HEK293 (cell line): ENCODE measurements at regions not wholly inside any gene's neighbourhood (a gene's known extent, or its start where the extent isn't known, plus 50 kb on each side); places are given as distances from the start of the nearest gene placed in this dataset.

ENCODE experiments used
- CTCF ChIA-PET: fragments of 350-600 bp; formaldehyde crosslinking; extraction: SDS; loops from one replicate; lab custom pipeline; 2021; ENCODE audit warnings: antibody characterized with exemption; lab: Yijun Ruan, JAX
- POLR2A ChIA-PET: fragments of 300-600 bp; formaldehyde crosslinking; extraction: SDS; loops from one replicate; lab custom pipeline; 2020; ENCODE audit warnings: antibody characterized with exemption, inconsistent platforms; lab: Yijun Ruan, JAX
- H3K27ac ChIP-seq: fragments of 200-500 bp; sonication (Bioruptor generic); 2 replicates; pipeline ENCODE4 v1.5.1; 2014; ENCODE audit warnings: low read depth, low read length, control low read depth, inconsistent platforms; ENCODE audit errors: extremely low read depth
- H3K36me3 ChIP-seq, 2 experiments: fragments of 200-500 bp in 1 of 2; sonication (Bioruptor generic) in 1 of 2; 1 replicate in 1 of 2; 2 replicates in 1 of 2; pipeline ENCODE4 v1.5.1; 2014 to 2017; ENCODE audit warnings: inconsistent platforms in 2 of 2, low read length in 2 of 2; ENCODE audit not compliant: control insufficient read depth in 2 of 2, insufficient read depth in 1 of 2
- H3K4me1 ChIP-seq: fragments of 200-500 bp; sonication (Bioruptor generic); 2 replicates; pipeline ENCODE4 v1.5.1; 2014; ENCODE audit warnings: mild to moderate bottlenecking, low read length, inconsistent platforms; ENCODE audit not compliant: control insufficient read depth, insufficient read depth
- H3K4me3 ChIP-seq: 2 replicates; pipeline ENCODE4 v1.5.1; 2011; ENCODE audit warnings: low read depth, mild to moderate bottlenecking, control low read depth, low read length, moderate library complexity
- H3K9me3 ChIP-seq: fragments of 200-500 bp; sonication (Bioruptor generic); 2 replicates; pipeline ENCODE4 v1.5.1; 2014; ENCODE audit warnings: low read depth, low read length, inconsistent platforms; ENCODE audit not compliant: control insufficient read depth, insufficient read depth
- HOXA7 ChIP-seq: sonication (generic); formaldehyde crosslinking; IDR thresholded peaks from 2 replicates; pipeline ENCODE4 v1.8.1; 2022; ENCODE audit warnings: missing genetic modification reagents, borderline replicate concordance
- SP3 ChIP-seq: fragments of 450-650 bp; formaldehyde crosslinking; IDR thresholded peaks from 2 replicates; pipeline ENCODE4 v1.5.1; 2016; ENCODE audit warnings: missing biosample characterization, missing genetic modification characterization
- ZBTB1 ChIP-seq: fragments of 450-650 bp; formaldehyde crosslinking; IDR thresholded peaks from 2 replicates; pipeline ENCODE4 v1.5.1; 2016; ENCODE audit warnings: missing biosample characterization, missing genetic modification characterization
- ZBTB48 ChIP-seq: fragments of 450-650 bp; formaldehyde crosslinking; IDR thresholded peaks from 2 replicates; pipeline ENCODE4 v1.5.1; 2016; ENCODE audit warnings: missing biosample characterization, missing genetic modification characterization
- ZEB2 ChIP-seq: fragments of 450-650 bp; formaldehyde crosslinking; IDR thresholded peaks from 2 replicates; pipeline ENCODE4 v1.5.1; 2016; ENCODE audit warnings: missing biosample characterization, missing genetic modification characterization
- ZFHX2 ChIP-seq: fragments of 450-650 bp; formaldehyde crosslinking; conservative IDR thresholded peaks from 2 replicates; pipeline ENCODE4 v1.5.1; 2016; ENCODE audit warnings: missing biosample characterization, missing genetic modification characterization
- ZFP69B ChIP-seq: fragments of 450-650 bp; formaldehyde crosslinking; IDR thresholded peaks from 2 replicates; pipeline ENCODE4 v1.5.1; 2016; ENCODE audit warnings: missing biosample characterization, missing genetic modification characterization
- ZIC2 ChIP-seq: fragments of 450-650 bp; formaldehyde crosslinking; IDR thresholded peaks from 2 replicates; pipeline ENCODE4 v1.5.1; 2016; ENCODE audit warnings: missing biosample characterization, missing genetic modification characterization
- ZNF140 ChIP-seq: fragments of 450-650 bp; formaldehyde crosslinking; IDR thresholded peaks from 2 replicates; pipeline ENCODE4 v1.5.1; 2016; ENCODE audit warnings: missing biosample characterization, missing genetic modification characterization
- ZNF214 ChIP-seq: fragments of 450-650 bp; formaldehyde crosslinking; IDR thresholded peaks from 2 replicates; pipeline ENCODE4 v1.5.1; 2017; ENCODE audit warnings: missing biosample characterization, mild to moderate bottlenecking, missing genetic modification characterization, borderline replicate concordance
- ZNF354C ChIP-seq: fragments of 450-650 bp; formaldehyde crosslinking; IDR thresholded peaks from 2 replicates; pipeline ENCODE4 v1.5.1; 2016; ENCODE audit warnings: missing biosample characterization, missing genetic modification characterization, low read depth, borderline replicate concordance
- ZNF366 ChIP-seq: fragments of 450-650 bp; formaldehyde crosslinking; conservative IDR thresholded peaks from 2 replicates; pipeline ENCODE4 v1.5.1; 2016; ENCODE audit warnings: missing biosample characterization, missing genetic modification characterization
- ZNF48 ChIP-seq: fragments of 450-650 bp; formaldehyde crosslinking; IDR thresholded peaks from 2 replicates; pipeline ENCODE4 v1.5.1; 2016; ENCODE audit warnings: missing biosample characterization, missing genetic modification characterization
- ZNF549 ChIP-seq: fragments of 450-650 bp; IDR thresholded peaks from 2 replicates; pipeline ENCODE4 v1.5.1; 2018; ENCODE audit warnings: missing biosample characterization, missing genetic modification characterization, mild to moderate bottlenecking, inconsistent platforms, moderate library complexity
- ZNF571 ChIP-seq: fragments of 450-650 bp; formaldehyde crosslinking; IDR thresholded peaks from 2 replicates; pipeline ENCODE4 v1.5.0; 2017; ENCODE audit warnings: missing biosample characterization, missing genetic modification characterization
- ZNF768 ChIP-seq: fragments of 450-650 bp; formaldehyde crosslinking; IDR thresholded peaks from 2 replicates; pipeline ENCODE4 v1.5.1; 2018; ENCODE audit warnings: missing biosample characterization, mild to moderate bottlenecking, missing genetic modification characterization
- ZSCAN16 ChIP-seq: fragments of 450-650 bp; formaldehyde crosslinking; IDR thresholded peaks from 2 replicates; pipeline ENCODE4 v1.5.1; 2016; ENCODE audit warnings: missing biosample characterization, missing genetic modification characterization
- TF ChIP-seq, protein P1 (sequence below): fragments of 450-650 bp; formaldehyde crosslinking; IDR thresholded peaks from 2 replicates; pipeline ENCODE4 v1.5.1; 2016; ENCODE audit warnings: missing biosample characterization, missing genetic modification characterization, low read depth
- TF ChIP-seq, protein P2 (sequence below): fragments of 450-650 bp; IDR thresholded peaks from 2 replicates; pipeline ENCODE4 v1.5.1; 2018; ENCODE audit warnings: missing biosample characterization, missing genetic modification characterization
- TF ChIP-seq, protein P3 (sequence below): fragments of 450-650 bp; formaldehyde crosslinking; IDR thresholded peaks from 2 replicates; pipeline ENCODE4 v1.5.1; 2016; ENCODE audit warnings: missing biosample characterization, missing genetic modification characterization

DNA sequence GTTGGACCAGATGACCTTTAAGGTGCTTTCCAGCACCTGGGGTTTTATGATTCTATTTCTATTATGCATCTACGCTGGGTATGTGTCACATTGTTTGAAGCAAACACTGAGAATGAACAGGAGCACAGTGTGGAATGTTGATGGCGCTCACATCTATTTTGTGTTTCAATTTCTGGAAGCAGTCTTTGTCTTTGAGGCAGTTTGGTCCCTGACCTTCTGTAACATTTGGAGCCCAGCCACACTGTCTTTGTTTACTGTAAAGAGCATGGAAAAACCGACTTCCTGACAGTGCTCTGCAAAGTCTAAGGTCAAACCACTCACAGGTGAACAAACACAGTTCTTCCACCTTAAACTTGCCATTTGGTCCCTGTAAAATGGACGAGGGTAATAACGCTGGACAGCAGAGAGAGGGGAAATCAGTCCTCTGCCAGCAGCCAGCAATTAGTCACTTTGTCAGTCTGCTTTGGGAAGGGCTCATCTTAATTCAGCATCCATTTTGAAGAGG is 155.5 kb downstream of the PRL start:
- CTCF ChIA-PET: no interaction called here
- H3K27ac ChIP-seq: no peak overlapping the region
- TF ChIP-seq ZBTB1 (tag by site-specific recombination): no peak
- no peak for TF ChIP-seq ZEB2 (tag by site-specific recombination)
- no peak for TF ChIP-seq SP3 (tag by site-specific recombination)
- no peak for TF ChIP-seq ZNF48 (tag by site-specific recombination)
- no peak for TF ChIP-seq ZSCAN16 (tag by site-specific recombination)
- TF ChIP-seq ZFP69B: no peak
- TF ChIP-seq, protein P1, sequence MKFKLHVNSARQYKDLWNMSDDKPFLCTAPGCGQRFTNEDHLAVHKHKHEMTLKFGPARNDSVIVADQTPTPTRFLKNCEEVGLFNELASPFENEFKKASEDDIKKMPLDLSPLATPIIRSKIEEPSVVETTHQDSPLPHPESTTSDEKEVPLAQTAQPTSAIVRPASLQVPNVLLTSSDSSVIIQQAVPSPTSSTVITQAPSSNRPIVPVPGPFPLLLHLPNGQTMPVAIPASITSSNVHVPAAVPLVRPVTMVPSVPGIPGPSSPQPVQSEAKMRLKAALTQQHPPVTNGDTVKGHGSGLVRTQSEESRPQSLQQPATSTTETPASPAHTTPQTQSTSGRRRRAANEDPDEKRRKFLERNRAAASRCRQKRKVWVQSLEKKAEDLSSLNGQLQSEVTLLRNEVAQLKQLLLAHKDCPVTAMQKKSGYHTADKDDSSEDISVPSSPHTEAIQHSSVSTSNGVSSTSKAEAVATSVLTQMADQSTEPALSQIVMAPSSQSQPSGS (tag by site-specific recombination): no peak
- no peak for TF ChIP-seq ZNF140
- TF ChIP-seq, all 188 proteins: peak for 0

DNA sequence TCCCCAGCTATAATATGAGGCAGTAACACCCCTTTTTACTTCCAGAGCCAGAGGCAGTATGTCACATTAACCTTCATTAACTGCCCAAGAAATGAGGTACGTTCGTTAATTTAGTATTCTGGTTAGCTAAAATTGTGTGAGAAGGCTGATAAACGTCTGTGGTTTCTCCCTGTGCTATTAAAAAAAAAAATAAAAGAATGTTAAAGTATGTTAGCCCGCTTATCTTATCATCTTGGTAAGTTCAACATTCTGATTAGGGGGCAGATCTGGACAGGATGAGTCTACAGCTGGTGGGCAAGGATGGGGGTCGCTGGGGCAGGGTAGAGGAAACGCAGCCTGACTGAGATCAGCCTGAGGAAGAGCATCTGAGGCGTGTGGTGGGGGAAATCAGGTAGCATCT is 154.0 kb downstream of the PRL start:
- H3K4me1 ChIP-seq: peaks cover 2% of the 10 kb centered on the region
- CTCF ChIA-PET: interaction anchor here (0.7 kb wide), 1 partner anchor 176 kb away, joined by 7 read pairs; no protein-coding TSS in a partner anchor
- no peaks in the 10 kb centered on the region for H3K9me3 ChIP-seq
- TF ChIP-seq ZFHX2 (tag by site-specific recombination): no peak
- TF ChIP-seq ZNF354C (tag by site-specific recombination): no peak
- TF ChIP-seq ZNF768 (tag by site-specific recombination): no peak
- no peak for TF ChIP-seq ZNF549 (tag by site-specific recombination)
- TF ChIP-seq HOXA7: no peak
- TF ChIP-seq ZNF571 (tag by site-specific recombination): no peak
- TF ChIP-seq ZBTB48 (tag by site-specific recombination): no peak
- H3K36me3 ChIP-seq: no peaks in the 10 kb centered on the region
- POLR2A ChIA-PET: interaction anchor here (1.2 kb wide), 1 partner anchor 49 kb away, joined by 4 read pairs; no protein-coding TSS in a partner anchor
- H3K4me3 ChIP-seq: no peak overlapping the region
- H3K27ac ChIP-seq: no peak overlapping the region

More for the DNA sequence above, 155.5 kb downstream of the PRL start:
- POLR2A ChIA-PET: interaction anchor here (1.3 kb wide), 1 partner anchor 548 kb away, joined by 4 read pairs; the partner anchor contains the start of gene SOX4
- H3K36me3 ChIP-seq: no peaks in the 10 kb centered on the region
- no peaks in the 10 kb centered on the region for H3K4me1 ChIP-seq
- H3K4me3 ChIP-seq: no peak overlapping the region
- H3K9me3 ChIP-seq: no peaks in the 10 kb centered on the region

DNA sequence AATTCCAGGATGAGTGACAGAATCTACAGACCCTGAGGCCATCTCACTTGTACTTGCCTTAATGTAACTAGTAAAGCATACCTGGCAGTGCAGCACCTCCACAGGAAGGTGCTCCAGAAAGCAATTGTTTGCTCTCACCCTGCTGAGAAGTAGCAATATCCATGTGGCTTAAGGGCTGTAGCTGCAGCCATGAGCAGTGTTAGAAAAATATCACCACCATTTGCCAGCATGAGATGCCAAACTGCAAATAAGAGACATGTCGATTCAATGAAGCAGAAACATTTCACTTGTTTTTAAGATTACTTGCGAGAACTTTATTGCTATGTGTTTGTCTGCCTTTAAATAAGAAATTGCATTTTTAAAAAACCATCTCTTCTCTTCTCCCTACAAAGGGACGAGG is 151.5 kb downstream of the PRL start:
- POLR2A ChIA-PET: interaction anchor here (1.4 to 3.3 kb wide), 2 partner anchors 551 to 552 kb away, joined by 5 to 19 read pairs; partner anchors contain the start of gene SOX4
- no peak overlapping the region for H3K4me3 ChIP-seq
- H3K36me3 ChIP-seq: no peaks in the 10 kb centered on the region
- H3K9me3 ChIP-seq: no peaks in the 10 kb centered on the region
- no peak overlapping the region for H3K27ac ChIP-seq
- TF ChIP-seq ZIC2 (tag by site-specific recombination) (0 out of 2 replicates have a peak, but pooled peaks have one; percentile 27), ZNF366 (tag by site-specific recombination) (no peak), HOXA7 (no peak), ZNF214 (tag by site-specific recombination) (no peak)
- TF ChIP-seq, protein P2, sequence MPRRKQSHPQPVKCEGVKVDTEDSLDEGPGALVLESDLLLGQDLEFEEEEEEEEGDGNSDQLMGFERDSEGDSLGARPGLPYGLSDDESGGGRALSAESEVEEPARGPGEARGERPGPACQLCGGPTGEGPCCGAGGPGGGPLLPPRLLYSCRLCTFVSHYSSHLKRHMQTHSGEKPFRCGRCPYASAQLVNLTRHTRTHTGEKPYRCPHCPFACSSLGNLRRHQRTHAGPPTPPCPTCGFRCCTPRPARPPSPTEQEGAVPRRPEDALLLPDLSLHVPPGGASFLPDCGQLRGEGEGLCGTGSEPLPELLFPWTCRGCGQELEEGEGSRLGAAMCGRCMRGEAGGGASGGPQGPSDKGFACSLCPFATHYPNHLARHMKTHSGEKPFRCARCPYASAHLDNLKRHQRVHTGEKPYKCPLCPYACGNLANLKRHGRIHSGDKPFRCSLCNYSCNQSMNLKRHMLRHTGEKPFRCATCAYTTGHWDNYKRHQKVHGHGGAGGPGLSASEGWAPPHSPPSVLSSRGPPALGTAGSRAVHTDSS (tag by site-specific recombination): no peak
- TF ChIP-seq, protein P3, sequence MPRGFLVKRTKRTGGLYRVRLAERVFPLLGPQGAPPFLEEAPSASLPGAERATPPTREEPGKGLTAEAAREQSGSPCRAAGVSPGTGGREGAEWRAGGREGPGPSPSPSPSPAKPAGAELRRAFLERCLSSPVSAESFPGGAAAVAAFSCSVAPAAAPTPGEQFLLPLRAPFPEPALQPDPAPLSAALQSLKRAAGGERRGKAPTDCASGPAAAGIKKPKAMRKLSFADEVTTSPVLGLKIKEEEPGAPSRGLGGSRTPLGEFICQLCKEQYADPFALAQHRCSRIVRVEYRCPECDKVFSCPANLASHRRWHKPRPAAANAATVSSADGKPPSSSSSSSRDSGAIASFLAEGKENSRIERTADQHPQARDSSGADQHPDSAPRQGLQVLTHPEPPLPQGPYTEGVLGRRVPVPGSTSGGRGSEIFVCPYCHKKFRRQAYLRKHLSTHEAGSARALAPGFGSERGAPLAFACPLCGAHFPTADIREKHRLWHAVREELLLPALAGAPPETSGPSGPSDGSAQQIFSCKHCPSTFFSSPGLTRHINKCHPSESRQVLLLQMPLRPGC (tag by site-specific recombination): no peak
- CTCF ChIA-PET: interaction anchor here (1.0 kb wide), 1 partner anchor 327 kb away, joined by 3 read pairs; no protein-coding TSS in a partner anchor
- H3K4me1 ChIP-seq: peaks cover 23% of the 10 kb centered on the region
